GM12872 (cell line): ENCODE measurements at regions not wholly inside any gene's neighbourhood (a gene's known extent, or its start where the extent isn't known, plus 50 kb on each side); places are given as distances from the start of the nearest gene placed in this dataset.

ENCODE experiments used
- TF ChIP-seq, protein P1 (sequence below): IDR thresholded peaks from 3 replicates; pipeline ENCODE4 v1.5.1; 2011; ENCODE audit warnings: low read depth, mild to moderate bottlenecking, low read length, moderate library complexity; ENCODE audit not compliant: insufficient read depth

DNA sequence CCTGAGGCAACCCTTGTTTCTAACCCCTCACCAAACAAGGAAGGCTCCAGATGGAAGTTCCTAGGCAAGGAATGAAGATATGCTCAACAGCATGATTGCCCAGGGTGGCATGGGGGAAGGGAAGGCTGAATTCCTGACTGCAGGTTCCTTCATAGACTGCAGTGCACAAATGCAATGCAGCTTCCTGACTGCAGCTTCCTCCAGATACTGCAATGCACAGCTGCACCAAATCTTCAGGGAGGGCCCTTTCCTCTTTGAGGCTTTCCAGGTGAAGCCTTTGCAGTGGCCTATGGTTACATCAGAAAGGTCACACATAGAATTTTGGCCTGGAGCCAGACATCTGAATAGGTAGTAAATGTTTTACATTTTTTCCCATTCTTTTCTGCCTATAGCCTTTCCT, 58.8 kb upstream of the DYNAP start:
- TF ChIP-seq, protein P1, sequence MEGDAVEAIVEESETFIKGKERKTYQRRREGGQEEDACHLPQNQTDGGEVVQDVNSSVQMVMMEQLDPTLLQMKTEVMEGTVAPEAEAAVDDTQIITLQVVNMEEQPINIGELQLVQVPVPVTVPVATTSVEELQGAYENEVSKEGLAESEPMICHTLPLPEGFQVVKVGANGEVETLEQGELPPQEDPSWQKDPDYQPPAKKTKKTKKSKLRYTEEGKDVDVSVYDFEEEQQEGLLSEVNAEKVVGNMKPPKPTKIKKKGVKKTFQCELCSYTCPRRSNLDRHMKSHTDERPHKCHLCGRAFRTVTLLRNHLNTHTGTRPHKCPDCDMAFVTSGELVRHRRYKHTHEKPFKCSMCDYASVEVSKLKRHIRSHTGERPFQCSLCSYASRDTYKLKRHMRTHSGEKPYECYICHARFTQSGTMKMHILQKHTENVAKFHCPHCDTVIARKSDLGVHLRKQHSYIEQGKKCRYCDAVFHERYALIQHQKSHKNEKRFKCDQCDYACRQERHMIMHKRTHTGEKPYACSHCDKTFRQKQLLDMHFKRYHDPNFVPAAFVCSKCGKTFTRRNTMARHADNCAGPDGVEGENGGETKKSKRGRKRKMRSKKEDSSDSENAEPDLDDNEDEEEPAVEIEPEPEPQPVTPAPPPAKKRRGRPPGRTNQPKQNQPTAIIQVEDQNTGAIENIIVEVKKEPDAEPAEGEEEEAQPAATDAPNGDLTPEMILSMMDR: no peak

DNA sequence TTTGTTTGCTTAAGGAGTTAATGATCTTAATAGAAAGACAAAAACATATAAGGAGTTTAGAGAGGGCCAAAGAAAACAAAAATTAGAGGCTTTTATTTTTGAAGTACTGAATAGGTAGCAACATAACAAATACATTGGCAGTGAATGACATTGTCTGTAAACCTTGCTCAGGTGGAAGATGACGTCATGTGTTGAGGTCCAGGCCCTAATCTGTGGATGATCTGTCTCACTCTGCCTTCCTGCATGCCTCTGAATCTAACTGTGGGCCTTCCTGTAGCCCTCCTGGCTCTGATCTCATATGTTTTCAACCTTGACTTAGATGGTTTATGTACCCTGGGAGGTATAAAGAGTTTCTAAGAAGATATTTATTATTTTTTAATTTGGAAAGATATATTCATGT, 58.1 kb upstream of the DYNAP start:
- TF ChIP-seq, protein P1: no peak
